ENCODE measurements at regions not wholly inside any gene's neighbourhood (a gene's known extent, or its start where the extent isn't known, plus 50 kb on each side); places are given as distances from the start of the nearest gene placed in this dataset.

GRCh38 chr7:123292227-123292626 is 92.5 kb upstream of the SLC13A1 start:
- WGBS, 2 donors = 73 to 84% methylated on average over 1 of the region's 1 CpG

GRCh38 chr7:123289200-123289599 is 89.4 kb upstream of the SLC13A1 start:
- no peaks in the 10 kb centered on the region for H3K9me3 ChIP-seq
- no peak overlapping the region for H3K27ac ChIP-seq
- H3K4me3 ChIP-seq (replicated peaks in 1 of 3) = no peak overlapping the region
- H3K4me1 ChIP-seq = no peaks in the 10 kb centered on the region
- H3K36me3 ChIP-seq = no peaks in the 10 kb centered on the region
- DNase-seq = no peak
- no peak for TF ChIP-seq POLR2A (IDR thresholded peaks at IDR 0.05)
- H3K27me3 ChIP-seq = no peaks in the 10 kb centered on the region
- intact Hi-C loops (cut with DNase I) = no loop called here

More at GRCh38 chr7:123292227-123292626, 92.5 kb upstream of the SLC13A1 start:
- Histone ChIP-seq H3K4me1 (no peaks in the 10 kb centered on the region), H3K9me3 (no peaks in the 10 kb centered on the region), H3K27me3 (no peaks in the 10 kb centered on the region), H3K36me3 (no peaks in the 10 kb centered on the region), H3K27ac (no peak overlapping the region), H3K4me3 (replicated peaks in 1 of 3) (no peak overlapping the region)
- DNase-seq = no peak
- TF ChIP-seq POLR2A (IDR thresholded peaks at IDR 0.05) (no peak), CTCF (IDR thresholded peaks at IDR 0.05) (no peak)
- intact Hi-C loops (cut with DNase I) = no loop called here

GRCh38 chr7:123285076-123285700 is 85.4 kb upstream of the SLC13A1 start:
- Histone ChIP-seq H3K36me3 (no peaks in the 10 kb centered on the region), H3K4me1 (no peaks in the 10 kb centered on the region), H3K4me3 (replicated peaks in 1 of 3) (no peak overlapping the region), H3K27ac (no peak overlapping the region), H3K27me3 (no peaks in the 10 kb centered on the region), H3K9me3 (no peaks in the 10 kb centered on the region)
- TF ChIP-seq POLR2A (IDR thresholded peaks at IDR 0.05) (no peak), CTCF (IDR thresholded peaks at IDR 0.05) (no peak)
- WGBS, 2 donors = 52 to 63% methylated on average over 7 of the region's 7 CpGs
- intact Hi-C loops (cut with DNase I) = no loop called here
- no peak for DNase-seq

GRCh38 chr7:123283373-123283772 is 83.6 kb upstream of the SLC13A1 start:
- Histone ChIP-seq H3K4me1 (no peaks in the 10 kb centered on the region), H3K9me3 (no peaks in the 10 kb centered on the region), H3K27me3 (no peaks in the 10 kb centered on the region), H3K36me3 (no peaks in the 10 kb centered on the region), H3K4me3 (replicated peaks in 1 of 3) (no peak overlapping the region), H3K27ac (no peak overlapping the region)
- DNase-seq = no peak
- intact Hi-C loops (cut with DNase I) = no loop called here
- WGBS, 2 donors = 74 to 79% methylated on average over 1 of the region's 1 CpG
- TF ChIP-seq CTCF (IDR thresholded peaks at IDR 0.05) (no peak), POLR2A (IDR thresholded peaks at IDR 0.05) (no peak)

- no peaks in the 10 kb centered on the region for H3K9me3 ChIP-seq
- H3K4me3 ChIP-seq (replicated peaks in 1 of 3) = no peak overlapping the region
- no peaks in the 10 kb centered on the region for H3K4me1 ChIP-seq
- H3K27me3 ChIP-seq = no peaks in the 10 kb centered on the region
- no peak for DNase-seq
- no peak overlapping the region for H3K27ac ChIP-seq
- TF ChIP-seq CTCF (IDR thresholded peaks at IDR 0.05) (no peak), POLR2A (IDR thresholded peaks at IDR 0.05) (no peak)
- intact Hi-C loops (cut with DNase I) = no loop called here
- no peaks in the 10 kb centered on the region for H3K36me3 ChIP-seq
Observed at GRCh38 chr7:123282181-123282580, 82.4 kb upstream of the SLC13A1 start.

- no peaks in the 10 kb centered on the region for H3K4me1 ChIP-seq
- intact Hi-C loops (cut with DNase I) = no loop called here
- no peaks in the 10 kb centered on the region for H3K36me3 ChIP-seq
- TF ChIP-seq CTCF (IDR thresholded peaks at IDR 0.05) = no peak
- no peak for TF ChIP-seq POLR2A (IDR thresholded peaks at IDR 0.05)
- no peak overlapping the region for H3K4me3 ChIP-seq (replicated peaks in 1 of 3)
- DNase-seq = no peak
- H3K27me3 ChIP-seq = no peaks in the 10 kb centered on the region
- no peak overlapping the region for H3K27ac ChIP-seq
- H3K9me3 ChIP-seq = no peaks in the 10 kb centered on the region
Observed at GRCh38 chr7:123279949-123280348, 80.2 kb upstream of the SLC13A1 start.
